HG02938 (cell line): ENCODE measurements at regions not wholly inside any gene's neighbourhood (a gene's known extent, or its start where the extent isn't known, plus 50 kb on each side); places are given as distances from the start of the nearest gene placed in this dataset.
"Not testable (repeated sequence)": the region's sequence is repeated elsewhere in the genome, so short reads cannot be mapped to it uniquely, and the experiment has no call there.

Experiments
- ATAC-seq: cut with Tn5 transposase; IDR thresholded peaks from one replicate; pipeline ENCODE4 v1.9.1; 2021; ENCODE audit warnings: mild to moderate bottlenecking, moderate library complexity; ENCODE audit not compliant: unreplicated experiment

DNA sequence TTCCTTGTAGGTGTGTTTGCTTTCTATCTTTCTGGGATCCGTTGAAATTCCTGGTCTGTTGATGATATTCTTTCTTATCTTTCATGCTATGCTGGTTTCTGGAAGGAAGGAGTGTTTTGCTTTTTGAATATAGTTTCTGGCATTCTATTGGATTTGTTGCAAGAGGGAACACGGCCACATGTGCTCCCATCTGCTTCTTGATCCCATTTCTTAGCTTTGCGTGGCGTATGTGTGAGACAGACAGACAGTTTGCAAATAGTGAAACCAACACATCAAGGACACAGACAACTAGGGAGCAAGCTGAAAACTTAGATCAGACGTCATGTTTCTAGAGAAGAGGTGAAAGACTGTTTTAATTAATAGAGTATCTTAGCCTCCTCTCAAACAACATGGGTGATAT is 261.9 kb upstream of the PUDP start:
- ATAC-seq = no peak

DNA sequence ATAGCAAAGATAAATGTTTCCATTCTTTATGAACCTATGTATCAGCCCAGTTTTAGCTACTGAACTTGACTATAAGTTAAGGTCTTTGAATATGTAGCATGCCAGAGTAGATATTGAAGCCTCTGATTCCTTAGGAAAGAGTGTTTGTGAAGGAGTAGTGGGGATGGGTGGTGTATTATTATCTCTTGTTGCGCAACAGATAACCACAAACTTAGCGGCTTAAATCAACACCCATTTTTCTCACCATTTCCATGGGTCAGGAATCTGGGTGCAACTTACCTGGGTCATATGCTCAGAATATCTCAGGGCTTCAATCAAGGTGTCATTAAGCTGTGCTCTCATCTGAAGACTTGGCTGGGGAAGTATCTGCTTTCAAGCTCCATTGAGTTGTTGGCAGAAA is 251.4 kb upstream of the PUDP start:
- no peak for ATAC-seq

- ATAC-seq = no peak
These were observed 242.5 kb upstream of the PUDP start for GRCh38 chrX:7390441-7390840.

DNA sequence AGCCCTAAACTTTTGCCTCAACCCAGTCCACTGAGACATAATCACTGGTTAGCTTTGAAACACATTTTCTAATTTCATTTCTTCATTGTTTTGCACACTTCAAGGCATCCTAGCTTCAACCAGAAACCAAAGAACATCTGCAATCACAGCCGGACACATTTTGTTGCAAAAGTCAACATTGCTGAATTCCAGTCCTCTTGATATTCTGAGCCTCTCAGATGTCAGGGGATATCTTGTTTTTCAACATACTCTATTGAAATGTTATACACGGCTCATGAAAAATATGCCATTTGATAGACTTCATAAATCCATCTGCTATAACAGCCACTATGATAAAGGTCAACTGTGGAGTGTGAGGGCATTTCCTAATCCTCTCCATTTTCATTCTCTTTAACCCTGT is 241.6 kb upstream of the PUDP start:
- ATAC-seq = no peak

- no peak for ATAC-seq
These were observed 237.2 kb upstream of the PUDP start for GRCh38 chrX:7385131-7385530.

DNA sequence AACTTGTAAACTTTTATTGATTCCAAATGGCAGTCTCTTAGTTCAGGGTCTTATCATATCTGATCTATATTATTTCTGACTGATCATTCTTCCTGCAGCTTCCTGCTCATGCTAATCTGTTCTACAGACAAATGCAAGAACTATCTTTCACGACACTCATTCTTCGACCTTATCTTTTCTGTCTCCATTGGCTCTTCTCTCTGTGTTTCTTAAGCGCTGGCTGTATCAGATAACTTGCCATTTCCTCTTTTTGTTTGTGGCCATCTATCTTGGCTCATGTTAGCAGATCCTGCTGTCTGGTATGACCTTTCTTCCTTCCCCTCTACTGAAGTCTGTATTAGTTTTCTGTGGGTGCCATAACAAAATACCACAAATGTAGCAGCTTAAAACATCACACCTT is 230.5 kb upstream of the PUDP start:
- no peak for ATAC-seq

DNA sequence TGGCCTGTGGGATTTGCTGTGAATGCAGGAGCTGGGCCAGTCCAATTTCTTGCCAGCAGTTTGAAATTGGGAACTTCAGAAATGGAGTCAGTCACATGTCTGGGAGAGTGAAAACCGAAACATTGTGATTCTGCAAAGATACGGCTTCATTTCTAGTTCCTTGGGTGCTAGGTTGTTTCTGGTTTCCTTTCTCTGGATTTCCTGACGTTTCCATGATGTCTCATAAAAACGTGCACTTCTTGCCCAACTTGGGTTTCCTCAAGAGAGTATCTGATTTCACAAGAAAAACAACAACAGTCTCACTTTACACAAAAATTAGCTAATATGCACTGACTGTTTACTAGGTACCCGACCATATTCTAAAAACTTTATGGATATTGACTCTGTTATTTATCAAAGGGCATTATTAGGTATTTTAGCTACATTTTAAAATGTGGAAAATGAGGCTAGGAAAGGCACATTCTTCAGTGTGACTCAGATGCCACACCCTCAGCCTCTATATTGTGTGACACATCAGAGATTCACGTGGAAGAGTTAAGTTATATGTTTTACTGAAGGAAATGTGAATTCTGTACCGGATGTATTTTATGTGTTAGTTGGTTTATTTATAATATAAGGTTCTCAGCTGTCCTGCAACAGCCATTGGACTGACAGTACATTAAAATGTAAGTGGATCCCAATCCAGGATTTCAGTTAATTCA is 225.0 kb upstream of the PUDP start:
- ATAC-seq = no peak

GRCh38 chrX:7362111-7362510 is 214.2 kb upstream of the PUDP start:
- ATAC-seq = no peak

- no peak for ATAC-seq
These were observed 204.0 kb upstream of the PUDP start for GRCh38 chrX:7351926-7352325.

DNA sequence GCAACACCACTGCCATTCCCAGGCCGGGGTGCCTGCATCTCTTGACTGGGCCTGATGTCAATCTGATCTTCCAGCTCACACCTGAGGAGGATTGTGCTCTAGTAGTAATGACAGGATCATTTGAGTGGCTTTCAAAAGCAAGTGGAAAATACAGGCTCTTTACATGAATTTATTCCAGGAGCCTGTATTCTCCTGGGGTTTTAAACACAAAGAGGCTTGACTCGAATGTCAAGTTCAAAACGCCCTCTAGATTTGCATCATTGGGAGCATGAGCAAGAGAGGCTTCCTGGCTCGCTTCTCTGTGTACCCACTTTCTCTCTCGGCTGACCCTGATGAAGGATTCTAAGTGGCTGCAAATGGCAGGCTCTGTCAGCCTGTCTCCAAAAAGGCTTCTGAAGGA is 199.5 kb upstream of the PUDP start:
- ATAC-seq = no peak

DNA sequence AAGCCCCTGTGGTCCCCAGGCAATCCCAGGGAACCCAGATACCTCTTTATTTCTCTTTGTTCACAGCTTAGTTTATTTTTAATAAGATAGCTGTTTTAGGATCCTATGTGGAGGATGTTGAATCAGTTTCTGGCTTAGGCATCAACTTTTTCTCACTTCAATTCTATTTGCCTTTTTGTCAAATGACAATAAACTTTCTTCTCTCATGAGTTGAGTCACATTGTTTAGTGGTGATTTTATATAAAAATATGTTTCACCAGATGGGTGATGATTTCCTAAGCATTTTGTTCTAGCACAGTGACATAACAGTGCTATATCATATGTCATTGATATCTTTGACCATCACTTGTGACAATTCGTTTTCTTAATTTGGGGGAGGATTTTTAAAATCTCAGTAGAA is 198.1 kb upstream of the PUDP start:
- no peak for ATAC-seq

DNA sequence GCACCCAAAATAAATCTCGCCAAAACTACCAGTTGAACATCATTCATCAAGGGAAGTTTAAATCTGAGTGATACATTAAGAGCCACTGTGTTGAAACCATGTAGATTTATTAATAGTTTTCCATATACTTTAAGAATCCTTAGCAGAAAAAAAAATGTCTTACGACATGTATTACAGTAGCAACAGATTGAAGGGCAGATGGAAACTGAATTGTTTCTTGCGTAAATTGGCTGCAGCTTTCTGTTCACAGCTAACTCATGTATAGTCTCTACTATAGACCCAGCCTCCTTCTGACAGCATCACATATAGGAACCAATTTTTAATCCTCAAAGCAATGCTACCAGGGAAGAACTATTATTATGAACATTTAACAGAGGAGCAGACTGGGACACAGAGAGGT is 195.2 kb upstream of the PUDP start:
- no peak for ATAC-seq

- ATAC-seq = not testable (repeated sequence)
These were observed 187.9 kb upstream of the PUDP start for GRCh38 chrX:7335816-7336362.

GRCh38 chrX:7334253-7334935 is 186.4 kb upstream of the PUDP start:
- no peak for ATAC-seq

GRCh38 chrX:7330971-7331746 is 183.2 kb upstream of the PUDP start:
- ATAC-seq = no peak

GRCh38 chrX:7330556-7330955 is 182.6 kb upstream of the PUDP start:
- ATAC-seq = no peak

DNA sequence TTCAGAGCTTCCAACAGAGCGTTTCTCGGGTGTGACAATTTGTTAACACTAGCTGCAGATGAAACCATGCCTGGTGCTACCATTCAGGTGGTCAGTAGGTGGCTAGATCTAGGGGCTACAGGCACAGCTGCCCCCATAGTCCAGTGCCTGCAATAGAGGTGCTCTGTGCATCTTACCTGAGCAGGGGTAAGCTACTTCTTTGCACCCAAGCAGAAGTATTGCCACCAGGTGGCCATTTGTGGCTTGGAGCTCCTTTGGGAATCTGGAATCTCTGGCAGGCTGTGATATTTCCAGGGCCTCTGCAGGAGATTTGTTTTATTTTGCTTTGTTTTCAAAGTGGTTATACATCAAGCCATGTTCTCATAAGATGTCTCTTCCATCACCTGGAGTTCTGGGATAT is 170.7 kb upstream of the PUDP start:
- no peak for ATAC-seq

DNA sequence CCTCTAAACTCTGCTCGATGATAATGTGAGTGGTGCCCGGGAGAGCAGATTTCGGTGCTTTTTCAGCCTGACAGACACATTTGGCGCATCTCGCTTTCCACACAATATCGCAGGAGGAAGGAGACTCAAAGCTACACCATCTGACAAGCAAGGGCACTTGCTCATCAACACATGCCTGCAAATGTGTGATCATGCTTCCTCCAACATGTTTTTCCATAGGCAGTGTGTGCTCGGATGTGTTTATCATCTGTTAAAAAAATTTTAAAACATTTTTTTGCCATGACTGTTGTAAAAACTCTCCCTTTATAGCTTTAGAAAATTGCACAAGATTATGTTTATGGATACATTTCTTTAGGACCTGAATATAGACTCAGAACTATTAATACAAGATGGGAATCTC is 170.3 kb upstream of the PUDP start:
- ATAC-seq = no peak

GRCh38 chrX:7316887-7317286 is 168.9 kb upstream of the PUDP start:
- ATAC-seq = no peak

DNA sequence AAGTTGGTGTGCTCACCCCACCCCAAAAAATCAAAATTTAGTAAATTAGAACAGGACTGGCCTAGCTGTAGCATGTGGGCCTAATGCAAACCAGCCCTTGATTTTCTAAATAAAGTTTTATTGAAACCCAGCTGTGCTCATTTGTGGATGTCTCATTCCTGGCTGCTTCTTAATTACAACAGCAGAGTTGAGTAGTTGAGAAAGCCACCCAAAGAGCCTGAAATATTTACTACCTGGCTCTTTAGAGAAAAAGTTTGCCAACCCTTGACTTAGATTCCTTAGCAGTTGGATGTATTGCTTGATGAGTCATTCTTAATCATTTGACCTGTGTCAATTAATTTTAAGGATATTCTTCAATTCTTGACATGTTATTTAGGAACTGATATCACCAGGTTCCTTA is 168.3 kb upstream of the PUDP start:
- ATAC-seq = no peak

DNA sequence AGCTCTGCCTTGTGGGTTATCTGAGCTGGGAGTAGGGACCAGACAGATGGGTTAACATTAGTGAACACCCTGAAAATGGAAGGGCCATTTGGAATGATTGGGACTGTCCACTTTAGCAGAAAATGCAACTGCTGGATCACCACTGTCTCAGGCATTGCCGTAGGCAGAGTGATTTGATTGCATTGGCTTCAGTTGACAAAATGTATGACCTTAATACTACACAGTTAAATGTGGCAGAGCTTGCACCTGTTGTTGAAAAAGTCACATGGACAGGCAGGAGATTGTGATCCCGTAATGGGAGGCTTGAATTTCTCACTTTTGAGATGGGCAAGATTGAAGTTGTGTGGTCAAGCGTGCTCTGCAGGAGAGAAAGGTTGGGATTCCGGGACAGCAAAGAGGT is 166.5 kb upstream of the PUDP start:
- no peak for ATAC-seq

DNA sequence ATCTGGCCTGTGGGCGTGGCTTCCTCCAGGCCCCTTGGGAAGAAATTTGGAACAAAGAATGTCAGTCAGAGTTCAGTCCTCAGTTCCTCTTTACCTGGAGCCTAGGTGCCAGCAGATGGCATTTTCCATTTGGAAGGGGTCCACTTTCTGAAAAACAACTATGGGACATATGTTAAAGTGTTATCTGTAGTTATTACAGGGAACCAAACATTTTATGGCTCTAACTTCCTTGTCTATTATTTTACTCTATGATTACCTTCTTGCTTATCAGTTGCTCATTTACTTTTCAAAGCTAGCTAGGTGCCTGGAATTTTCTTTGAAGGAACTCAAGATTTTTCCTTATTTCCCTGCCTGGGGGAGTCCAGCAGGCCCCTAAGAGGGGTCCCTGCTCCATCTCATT is 159.8 kb upstream of the PUDP start:
- no peak for ATAC-seq
